ENCODE measurements at regions not wholly inside any gene's neighbourhood (a gene's known extent, or its start where the extent isn't known, plus 50 kb on each side); places are given as distances from the start of the nearest gene placed in this dataset.

DNA sequence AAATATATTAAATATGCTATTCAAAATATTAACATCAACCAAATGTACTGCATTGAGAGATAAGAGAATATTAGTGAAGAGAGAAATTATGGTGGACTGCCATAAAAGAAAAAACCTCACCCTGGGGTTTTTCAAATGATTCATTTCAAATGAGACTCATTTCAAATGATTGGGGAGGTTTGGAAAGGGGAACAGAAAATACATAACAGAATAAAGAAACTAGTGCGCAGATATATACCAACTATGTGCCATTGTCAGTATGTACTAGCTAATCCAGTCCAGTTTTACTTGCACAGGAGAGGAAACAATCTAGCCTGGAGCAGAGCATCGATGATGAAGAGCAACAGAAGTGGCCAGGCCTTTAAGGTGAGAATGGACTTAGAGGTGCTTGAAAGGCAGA is 651.6 kb upstream of the RORB start:
- no peak overlapping the region for H3K4me3 ChIP-seq
- intact Hi-C loops (cut with DNase I; ENCODE audit: low total_unique reads): no loop called here
- TF ChIP-seq POLR2AphosphoS5 (IDR thresholded peaks at IDR 0.05) (no peak), EP300 (IDR thresholded peaks at IDR 0.05) (no peak), POLR2A (IDR thresholded peaks at IDR 0.05) (no peak)
- TF ChIP-seq, protein P1, sequence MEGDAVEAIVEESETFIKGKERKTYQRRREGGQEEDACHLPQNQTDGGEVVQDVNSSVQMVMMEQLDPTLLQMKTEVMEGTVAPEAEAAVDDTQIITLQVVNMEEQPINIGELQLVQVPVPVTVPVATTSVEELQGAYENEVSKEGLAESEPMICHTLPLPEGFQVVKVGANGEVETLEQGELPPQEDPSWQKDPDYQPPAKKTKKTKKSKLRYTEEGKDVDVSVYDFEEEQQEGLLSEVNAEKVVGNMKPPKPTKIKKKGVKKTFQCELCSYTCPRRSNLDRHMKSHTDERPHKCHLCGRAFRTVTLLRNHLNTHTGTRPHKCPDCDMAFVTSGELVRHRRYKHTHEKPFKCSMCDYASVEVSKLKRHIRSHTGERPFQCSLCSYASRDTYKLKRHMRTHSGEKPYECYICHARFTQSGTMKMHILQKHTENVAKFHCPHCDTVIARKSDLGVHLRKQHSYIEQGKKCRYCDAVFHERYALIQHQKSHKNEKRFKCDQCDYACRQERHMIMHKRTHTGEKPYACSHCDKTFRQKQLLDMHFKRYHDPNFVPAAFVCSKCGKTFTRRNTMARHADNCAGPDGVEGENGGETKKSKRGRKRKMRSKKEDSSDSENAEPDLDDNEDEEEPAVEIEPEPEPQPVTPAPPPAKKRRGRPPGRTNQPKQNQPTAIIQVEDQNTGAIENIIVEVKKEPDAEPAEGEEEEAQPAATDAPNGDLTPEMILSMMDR (IDR thresholded peaks at IDR 0.05): no peak
- DNase-seq: no peak
- H3K27ac ChIP-seq: no peak overlapping the region
- no peaks in the 10 kb centered on the region for H3K9me3 ChIP-seq
- H3K36me3 ChIP-seq: no peaks in the 10 kb centered on the region
- H3K4me1 ChIP-seq: no peaks in the 10 kb centered on the region
- WGBS, 5 donors: 72 to 90% (median 82%) methylated on average over 2 of the region's 2 CpGs
- H3K27me3 ChIP-seq: no peaks in the 10 kb centered on the region

DNA sequence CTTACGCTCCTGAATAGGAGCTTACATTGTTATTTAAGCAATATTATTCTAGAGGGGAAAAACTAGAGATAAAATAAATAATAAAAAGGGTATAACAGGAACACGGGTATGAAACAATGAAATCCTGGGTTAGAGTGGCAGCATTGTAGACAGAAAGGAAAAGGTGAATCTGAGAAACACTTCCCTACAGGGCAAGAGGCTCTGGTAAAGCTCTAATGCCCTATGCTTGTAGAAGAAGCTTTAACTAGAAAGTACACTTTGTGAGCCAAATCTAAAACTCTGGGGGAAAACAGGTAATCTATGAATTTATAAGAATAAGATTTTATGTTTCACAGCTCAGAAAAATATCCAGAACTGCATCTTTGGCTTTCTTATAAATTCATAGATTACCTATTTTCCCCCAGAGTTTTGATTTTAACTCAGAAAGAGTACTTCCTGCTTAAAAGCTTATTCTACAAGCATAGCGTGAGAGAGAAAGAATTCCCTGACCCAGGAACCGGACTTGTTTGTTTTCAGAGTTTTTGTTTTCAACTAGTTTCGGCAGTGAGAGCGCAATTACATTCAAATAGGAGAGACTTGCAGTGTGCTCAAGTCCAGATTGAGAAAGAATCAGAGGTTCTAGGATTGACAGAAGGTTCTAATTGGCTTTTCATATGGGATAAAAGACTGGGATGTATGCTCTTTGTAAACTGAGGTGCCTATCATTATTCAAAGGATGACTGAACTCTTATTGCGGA is 651.0 kb upstream of the RORB start:
- TF ChIP-seq POLR2AphosphoS5 (IDR thresholded peaks at IDR 0.05): no peak
- no peak for TF ChIP-seq EP300 (IDR thresholded peaks at IDR 0.05)
- TF ChIP-seq POLR2A (IDR thresholded peaks at IDR 0.05): no peak
- TF ChIP-seq, protein P1 (IDR thresholded peaks at IDR 0.05): no peak
- H3K4me3 ChIP-seq: no peak overlapping the region

DNA sequence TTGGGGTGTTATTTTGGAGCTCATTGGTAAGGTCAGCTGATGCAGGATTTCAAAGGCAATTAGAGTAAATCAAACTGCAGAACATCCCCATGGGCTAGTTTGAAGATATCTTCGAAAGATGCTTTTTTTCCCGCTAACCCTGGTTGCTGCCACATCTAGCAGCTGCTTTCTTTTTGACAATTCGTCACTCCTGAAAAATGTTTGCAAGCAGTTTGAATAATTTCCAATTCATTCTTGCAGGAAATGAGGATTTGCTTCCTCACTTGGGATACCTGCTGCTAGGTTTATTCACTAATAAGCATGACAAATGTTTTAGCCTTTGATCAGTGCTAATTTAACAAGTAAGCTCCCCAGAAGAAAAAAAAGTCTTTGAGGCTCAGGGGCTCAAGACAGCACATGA is 649.6 kb upstream of the RORB start:
- H3K4me3 ChIP-seq: no peak overlapping the region
- 39 to 50% (median 47%) methylated on average over 3 of the region's 3 CpGs for WGBS, 5 donors
- H3K36me3 ChIP-seq: no peaks in the 10 kb centered on the region
- no peak for DNase-seq
- intact Hi-C loops (cut with DNase I; ENCODE audit: low total_unique reads): no loop called here
- H3K4me1 ChIP-seq: no peaks in the 10 kb centered on the region
- TF ChIP-seq POLR2AphosphoS5 (IDR thresholded peaks at IDR 0.05): no peak
- no peak for TF ChIP-seq POLR2A (IDR thresholded peaks at IDR 0.05)
- TF ChIP-seq, protein P1 (IDR thresholded peaks at IDR 0.05): no peak
- TF ChIP-seq EP300 (IDR thresholded peaks at IDR 0.05): no peak
- H3K27ac ChIP-seq: no peak overlapping the region
- no peaks in the 10 kb centered on the region for H3K27me3 ChIP-seq
- H3K9me3 ChIP-seq: no peaks in the 10 kb centered on the region

More for the DNA sequence above, 651.0 kb upstream of the RORB start:
- intact Hi-C loops (cut with DNase I; ENCODE audit: low total_unique reads): no loop called here
- Histone ChIP-seq H3K4me1 (no peaks in the 10 kb centered on the region), H3K27me3 (no peaks in the 10 kb centered on the region), H3K9me3 (no peaks in the 10 kb centered on the region), H3K27ac (no peak overlapping the region), H3K36me3 (no peaks in the 10 kb centered on the region)
- no peak for DNase-seq
- 54 to 61% (median 58%) methylated on average over 7 of the region's 7 CpGs for WGBS, 5 donors

DNA sequence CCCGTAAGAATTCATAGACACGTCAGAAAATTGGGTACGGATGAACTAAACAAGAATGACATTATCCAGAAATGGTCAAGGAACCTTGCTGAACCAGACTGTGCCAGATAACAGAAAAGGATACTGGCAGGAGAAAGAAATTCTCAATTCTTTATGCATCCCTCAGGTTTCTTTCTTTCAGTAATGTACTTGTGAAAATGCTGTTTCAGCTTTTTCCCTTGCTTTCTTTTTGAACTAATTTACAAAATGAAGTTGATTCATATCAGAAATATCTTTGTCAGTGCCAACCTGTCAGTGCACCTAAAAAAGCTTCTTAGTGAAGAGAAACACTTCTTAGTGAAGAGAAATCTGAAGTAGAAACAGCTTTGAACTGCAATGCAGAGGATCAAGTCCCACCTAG is 643.6 kb upstream of the RORB start:
- Histone ChIP-seq H3K27ac (no peak overlapping the region), H3K4me1 (no peaks in the 10 kb centered on the region), H3K36me3 (no peaks in the 10 kb centered on the region), H3K4me3 (no peak overlapping the region), H3K9me3 (no peaks in the 10 kb centered on the region), H3K27me3 (no peaks in the 10 kb centered on the region)
- no peak for DNase-seq
- no peak for TF ChIP-seq POLR2AphosphoS5 (IDR thresholded peaks at IDR 0.05)
- TF ChIP-seq EP300 (IDR thresholded peaks at IDR 0.05): no peak
- TF ChIP-seq, protein P1 (IDR thresholded peaks at IDR 0.05): no peak
- no peak for TF ChIP-seq POLR2A (IDR thresholded peaks at IDR 0.05)
- intact Hi-C loops (cut with DNase I; ENCODE audit: low total_unique reads): no loop called here
- 82 to 87% (median 85%) methylated on average over 3 of the region's 3 CpGs for WGBS, 5 donors

Data from stomach (tissue), 8 donors.